HG03565 (cell line): ENCODE measurements at regions not wholly inside any gene's neighbourhood (a gene's known extent, or its start where the extent isn't known, plus 50 kb on each side); places are given as distances from the start of the nearest gene placed in this dataset.
A peak's percentile ranks its signal among the peaks of the same experiment; 100 is the strongest.

ENCODE experiments used
- ATAC-seq: cut with Tn5 transposase; IDR thresholded peaks from one replicate; pipeline ENCODE4 v1.9.1; 2021; ENCODE audit warnings: mild to moderate bottlenecking, moderate library complexity; ENCODE audit not compliant: unreplicated experiment

- no peak for ATAC-seq
Observed at GRCh38 chr15:77541421-77542181, 91.1 kb downstream of the LINGO1 start.

GRCh38 chr15:77540312-77541060, 92.2 kb downstream of the LINGO1 start:
- ATAC-seq, result no peak

GRCh38 chr15:77538793-77539497, 93.8 kb downstream of the LINGO1 start:
- no peak for ATAC-seq

- peak; percentile 51 for ATAC-seq
Observed at GRCh38 chr15:77538027-77538451, 94.7 kb downstream of the LINGO1 start.

- ATAC-seq, result no peak
Observed at GRCh38 chr15:77537006-77537405, 95.7 kb downstream of the LINGO1 start.

- no peak for ATAC-seq
Observed at GRCh38 chr15:77535845-77536244, 96.9 kb downstream of the LINGO1 start.
